ENCODE measurements at regions not wholly inside any gene's neighbourhood (a gene's known extent, or its start where the extent isn't known, plus 50 kb on each side); places are given as distances from the start of the nearest gene placed in this dataset.

GRCh38 chr2:18363348-18363747, 197.1 kb downstream of the RDH14 start:
- no peak for TF ChIP-seq POLR2A (IDR thresholded peaks at IDR 0.05)
- TF ChIP-seq CTCF (IDR thresholded peaks at IDR 0.05) = no peak
